Stimulated activated naive B cell treated with anti-CD40 and anti-IgM and Interleukin-4, amounts not matched to agents 10 μg/mL and 1 μg/mL and 100 μg/mL, for 72 hours (primary cell): ENCODE measurements at regions not wholly inside any gene's neighbourhood (a gene's known extent, or its start where the extent isn't known, plus 50 kb on each side); places are given as distances from the start of the nearest gene placed in this dataset.
"Not testable (repeated sequence)": the region's sequence is repeated elsewhere in the genome, so short reads cannot be mapped to it uniquely, and the experiment has no call there.

Experiments
- ATAC-seq, 2 donors: fragments of 150-1000 bp; cut with Tn5 transposase; replicated peaks; 2 replicates each; pipeline ENCODE4 v1.10.0; 2021; ENCODE audit warnings: moderate library complexity in 1 of 2
- DNase-seq: peaks from one replicate; pipeline ENCODE4 v3.0.0; 2021
- H3K27ac Mint-ChIP-seq: one replicate; pipeline ENCODE4 v1.8.0; 2022; ENCODE audit warnings: mild to moderate bottlenecking, mixed read lengths
- H3K27me3 Mint-ChIP-seq, 2 donors: one replicate each; pipeline ENCODE4 v1.8.0; 2022; ENCODE audit warnings: mixed read lengths in 2 of 2
- H3K36me3 Mint-ChIP-seq, 2 donors: one replicate each; pipeline ENCODE4 v1.8.0; 2022; ENCODE audit warnings: mixed read lengths in 2 of 2, mild to moderate bottlenecking in 1 of 2
- H3K4me1 Mint-ChIP-seq, 2 donors: one replicate each; pipeline ENCODE4 v1.8.0; 2022; ENCODE audit warnings: mixed read lengths in 2 of 2, mild to moderate bottlenecking in 1 of 2
- H3K4me3 Mint-ChIP-seq, 2 donors: one replicate each; pipeline ENCODE4 v1.8.0; 2022; ENCODE audit warnings: mild to moderate bottlenecking in 2 of 2, mixed read lengths in 2 of 2, moderate library complexity in 1 of 2
- H3K9me3 Mint-ChIP-seq, 2 donors: one replicate each; pipeline ENCODE4 v1.8.0; 2022; ENCODE audit warnings: mixed read lengths in 2 of 2, mild to moderate bottlenecking in 1 of 2

GRCh38 chr12:14101556-14101955 is 120.2 kb upstream of the GRIN2B start:
- H3K27me3 Mint-ChIP-seq, result peaks cover 47 to 62% of the 10 kb centered on the region in 2 donors
- ATAC-seq, H3K4me1 Mint-ChIP-seq, DNase-seq, H3K27ac Mint-ChIP-seq, H3K4me3 Mint-ChIP-seq: not testable (repeated sequence)
- peaks cover 2 to 23% of the 10 kb centered on the region in 2 donors for H3K36me3 Mint-ChIP-seq
- peaks cover 22 to 23% of the 10 kb centered on the region in 2 donors for H3K9me3 Mint-ChIP-seq

GRCh38 chr12:14111230-14111865 is 129.9 kb upstream of the GRIN2B start:
- Mint-ChIP-seq H3K27me3 (peaks cover 5 to 6% of the 10 kb centered on the region in 2 donors), H3K36me3 (no peaks in the 10 kb centered on the region), H3K4me3 (no peak overlapping the region), H3K4me1 (peaks cover 10 to 15% of the 10 kb centered on the region in 2 donors), H3K9me3 (peaks cover 0 to under 1% of the 10 kb centered on the region in 2 donors), H3K27ac (no peak overlapping the region)
- ATAC-seq (peak; percentile 92 to 95), DNase-seq (peak; percentile 27)

- DNase-seq (no peak), ATAC-seq (no peak)
- Mint-ChIP-seq H3K27ac (no peak overlapping the region), H3K9me3 (peaks cover 0 to 8% of the 10 kb centered on the region in 2 donors), H3K36me3 (peaks cover 2 to 4% of the 10 kb centered on the region in 2 donors), H3K27me3 (peaks cover 0 to 5% of the 10 kb centered on the region in 2 donors), H3K4me3 (no peak overlapping the region), H3K4me1 (peaks cover 10 to 15% of the 10 kb centered on the region in 2 donors)
Measured at GRCh38 chr12:14113031-14113430, 131.6 kb upstream of the GRIN2B start.

- Mint-ChIP-seq H3K36me3 (peaks cover 5 to 6% of the 10 kb centered on the region in 2 donors), H3K27ac (no peak overlapping the region)
- no peak for ATAC-seq
Measured at GRCh38 chr12:14126692-14127091, 145.3 kb upstream of the GRIN2B start.

GRCh38 chr12:14129611-14130195 is 148.3 kb upstream of the GRIN2B start:
- no peak for DNase-seq
- Mint-ChIP-seq H3K27ac (no peak overlapping the region), H3K9me3 (peaks cover 6 to 8% of the 10 kb centered on the region in 2 donors), H3K4me1 (no peaks in the 10 kb centered on the region), H3K36me3 (peaks cover 5 to 6% of the 10 kb centered on the region in 2 donors), H3K4me3 (no peak overlapping the region), H3K27me3 (peaks cover 10 to 18% of the 10 kb centered on the region in 2 donors)
- ATAC-seq, result no peak

More at GRCh38 chr12:14126692-14127091, 145.3 kb upstream of the GRIN2B start:
- peaks cover 6 to 11% of the 10 kb centered on the region in 2 donors for H3K9me3 Mint-ChIP-seq
- peaks cover 10 to 18% of the 10 kb centered on the region in 2 donors for H3K27me3 Mint-ChIP-seq
- H3K4me3 Mint-ChIP-seq, result no peak overlapping the region
- DNase-seq, result no peak
- no peaks in the 10 kb centered on the region for H3K4me1 Mint-ChIP-seq

- ATAC-seq, result no peak
- Mint-ChIP-seq H3K36me3 (no peaks in the 10 kb centered on the region), H3K4me3 (no peak overlapping the region), H3K27ac (no peak overlapping the region), H3K9me3 (no peaks in the 10 kb centered on the region), H3K27me3 (peaks cover 4 to 9% of the 10 kb centered on the region in 2 donors), H3K4me1 (no peaks in the 10 kb centered on the region)
- no peak for DNase-seq
Measured at GRCh38 chr12:14135996-14136395, 154.6 kb upstream of the GRIN2B start.

- ATAC-seq (peak; percentile 55 to 65), DNase-seq (no peak)
- H3K27me3 Mint-ChIP-seq, result peaks cover 4 to 7% of the 10 kb centered on the region in 2 donors
- peaks cover under 1% of the 10 kb centered on the region in 2 donors for H3K36me3 Mint-ChIP-seq
- H3K9me3 Mint-ChIP-seq, result peaks cover 0 to under 1% of the 10 kb centered on the region in 2 donors
- H3K27ac Mint-ChIP-seq, result no peak overlapping the region
- no peak overlapping the region for H3K4me3 Mint-ChIP-seq
- no peaks in the 10 kb centered on the region for H3K4me1 Mint-ChIP-seq
Measured at GRCh38 chr12:14138495-14138894, 157.1 kb upstream of the GRIN2B start.

GRCh38 chr12:14148489-14149270 is 167.3 kb upstream of the GRIN2B start:
- Mint-ChIP-seq H3K36me3 (peaks cover 1 to 10% of the 10 kb centered on the region in 2 donors), H3K4me1 (peaks cover 26 to 32% of the 10 kb centered on the region in 2 donors), H3K27ac (no peak overlapping the region), H3K27me3 (no peaks in the 10 kb centered on the region), H3K4me3 (no peak overlapping the region), H3K9me3 (peaks cover 8 to 10% of the 10 kb centered on the region in 2 donors)
- DNase-seq (no peak), ATAC-seq (no peak)

- no peak for ATAC-seq
- no peak overlapping the region for H3K4me3 Mint-ChIP-seq
- H3K27me3 Mint-ChIP-seq, result no peaks in the 10 kb centered on the region
- H3K4me1 Mint-ChIP-seq, result peaks cover 35 to 64% of the 10 kb centered on the region in 2 donors
- H3K36me3 Mint-ChIP-seq, result no peaks in the 10 kb centered on the region
- peaks cover 0 to 3% of the 10 kb centered on the region in 2 donors for H3K9me3 Mint-ChIP-seq
- H3K27ac Mint-ChIP-seq, result no peak overlapping the region
- no peak for DNase-seq
Measured at GRCh38 chr12:14153803-14154202, 172.4 kb upstream of the GRIN2B start.

- Mint-ChIP-seq H3K4me1 (peaks cover 35 to 64% of the 10 kb centered on the region in 2 donors), H3K27ac (peak overlapping the region; percentile 70), H3K36me3 (no peaks in the 10 kb centered on the region), H3K27me3 (no peaks in the 10 kb centered on the region), H3K9me3 (peaks cover 0 to 3% of the 10 kb centered on the region in 2 donors), H3K4me3 (no peak overlapping the region)
- DNase-seq (no peak), ATAC-seq (peak in 1 of 2 donors; percentile 15)
Measured at GRCh38 chr12:14156606-14157005, 175.2 kb upstream of the GRIN2B start.

- peak; percentile 97 to 98 for ATAC-seq
- no peaks in the 10 kb centered on the region for H3K27me3 Mint-ChIP-seq
- peak overlapping the region; percentile 70 for H3K27ac Mint-ChIP-seq
- H3K4me3 Mint-ChIP-seq, result peak overlapping the region in 1 of 2 donors; percentile 31
- peak; percentile 63 for DNase-seq
- peaks cover 35 to 64% of the 10 kb centered on the region in 2 donors for H3K4me1 Mint-ChIP-seq
- peaks cover 0 to 3% of the 10 kb centered on the region in 2 donors for H3K9me3 Mint-ChIP-seq
- H3K36me3 Mint-ChIP-seq, result no peaks in the 10 kb centered on the region
Measured at GRCh38 chr12:14157088-14157747, 175.8 kb upstream of the GRIN2B start.

GRCh38 chr12:14164266-14164665 is 182.9 kb upstream of the GRIN2B start:
- DNase-seq, result no peak
- Mint-ChIP-seq H3K9me3 (no peaks in the 10 kb centered on the region), H3K27me3 (no peaks in the 10 kb centered on the region), H3K4me1 (peaks cover 6 to 8% of the 10 kb centered on the region in 2 donors), H3K36me3 (no peaks in the 10 kb centered on the region), H3K27ac (no peak overlapping the region), H3K4me3 (no peak overlapping the region)
- ATAC-seq, result no peak

GRCh38 chr12:14167005-14167628 is 185.7 kb upstream of the GRIN2B start:
- Mint-ChIP-seq H3K27ac (no peak overlapping the region), H3K27me3 (no peaks in the 10 kb centered on the region), H3K4me1 (peaks cover 17 to 25% of the 10 kb centered on the region in 2 donors), H3K9me3 (no peaks in the 10 kb centered on the region), H3K36me3 (no peaks in the 10 kb centered on the region), H3K4me3 (no peak overlapping the region)
- ATAC-seq (no peak), DNase-seq (no peak)
